ENCODE measurements at regions not wholly inside any gene's neighbourhood (a gene's known extent, or its start where the extent isn't known, plus 50 kb on each side); places are given as distances from the start of the nearest gene placed in this dataset.
"Not testable (repeated sequence)": the region's sequence is repeated elsewhere in the genome, so short reads cannot be mapped to it uniquely, and the experiment has no call there.

DNA sequence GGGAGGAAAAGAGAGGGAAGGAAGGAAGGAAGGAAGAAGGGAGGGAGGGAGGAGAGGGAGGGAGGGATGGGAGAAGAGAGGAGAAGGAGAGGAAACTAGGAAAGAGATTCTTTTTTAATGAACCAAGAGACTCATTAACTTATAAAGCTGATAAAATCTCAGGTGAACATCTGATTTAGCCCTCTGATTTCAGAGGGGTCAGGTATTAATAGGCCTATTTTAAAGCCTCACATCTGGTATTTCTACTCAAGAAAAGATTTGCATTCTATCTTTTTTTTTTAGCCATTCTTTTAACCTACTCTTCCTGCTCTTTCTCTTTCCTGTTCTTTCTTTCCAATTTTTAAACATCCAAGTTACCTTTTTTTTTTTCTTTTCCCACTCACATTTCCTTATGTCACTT lies 103.3 kb upstream of the CPEB2 start:
- no peak for DNase-seq

DNA sequence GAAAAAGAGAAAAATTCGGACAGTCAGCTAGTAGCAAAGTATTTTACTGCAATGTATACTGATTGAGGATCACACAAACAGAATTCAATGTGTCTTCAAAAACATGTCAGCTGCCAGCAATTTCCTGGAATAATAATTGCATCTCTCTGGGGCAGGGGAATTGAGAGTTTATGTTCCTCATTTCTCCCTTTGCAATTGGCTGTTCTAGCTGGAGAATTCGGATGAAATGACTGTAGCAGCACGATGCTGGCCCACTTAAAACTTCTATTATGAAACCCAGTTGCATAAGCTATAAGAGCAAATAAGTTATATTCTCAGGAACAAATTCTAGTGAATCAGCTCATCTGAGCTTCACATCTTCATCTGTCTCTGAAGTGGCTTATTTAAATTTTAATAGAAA lies 99.9 kb upstream of the CPEB2 start:
- no peak for DNase-seq

DNA sequence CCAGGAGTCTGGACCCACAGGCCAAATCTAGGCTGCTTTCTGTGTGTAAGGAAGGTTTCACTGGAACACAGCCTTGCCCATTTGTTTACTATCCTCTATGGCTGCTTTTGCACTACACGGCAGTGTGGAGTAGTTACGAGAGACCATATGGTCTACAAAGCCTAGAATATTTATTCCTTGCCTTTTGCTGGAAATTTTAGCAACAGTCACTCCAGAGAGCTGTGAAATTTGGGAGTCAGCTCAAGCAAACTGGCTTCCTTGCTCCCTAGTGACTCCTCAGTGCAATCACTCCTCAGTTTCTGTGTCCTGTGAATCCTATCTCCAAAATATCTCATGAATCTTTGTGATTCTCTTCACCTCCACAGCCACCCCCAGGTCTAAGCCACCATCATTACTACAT lies 99.0 kb upstream of the CPEB2 start:
- no peak for DNase-seq

DNA sequence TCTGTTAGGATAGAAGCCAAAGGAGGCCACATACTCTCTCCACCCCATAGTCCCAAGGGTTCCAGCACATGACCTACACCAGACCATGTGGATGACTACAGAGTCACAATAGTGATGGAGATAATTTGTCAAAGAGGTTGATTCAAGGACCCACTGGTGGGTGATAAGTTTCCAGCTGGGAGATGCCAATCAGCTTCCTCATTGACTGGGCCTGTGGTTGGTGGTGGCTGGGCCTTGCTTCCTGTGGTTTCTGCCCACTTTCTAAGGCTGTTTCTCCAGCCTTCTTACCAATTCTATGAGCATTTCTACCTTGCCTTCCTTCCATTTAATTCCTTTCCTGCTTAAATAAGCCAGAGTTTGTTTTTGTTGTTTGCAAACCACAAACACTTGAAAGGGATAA lies 95.5 kb upstream of the CPEB2 start:
- no peak for DNase-seq

DNA sequence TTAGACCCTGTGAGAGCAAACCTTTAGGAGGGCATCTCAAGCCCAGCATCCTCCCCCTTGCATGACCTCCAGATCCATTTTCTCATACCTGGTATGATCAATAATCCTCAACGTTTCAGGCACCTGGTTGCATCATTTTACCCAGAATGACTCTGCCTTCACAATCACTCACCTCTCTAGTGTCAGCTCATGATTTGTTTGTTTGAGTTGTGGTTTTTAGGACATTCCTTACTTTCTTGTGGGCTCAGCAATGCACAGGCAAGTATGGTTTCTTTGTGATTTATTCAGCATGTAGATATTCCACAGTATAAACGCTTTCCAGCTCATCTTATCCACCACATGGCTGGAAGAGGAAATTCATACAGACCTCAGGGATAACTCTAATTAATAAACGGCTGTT lies 93.6 kb upstream of the CPEB2 start:
- DNase-seq: no peak

DNA sequence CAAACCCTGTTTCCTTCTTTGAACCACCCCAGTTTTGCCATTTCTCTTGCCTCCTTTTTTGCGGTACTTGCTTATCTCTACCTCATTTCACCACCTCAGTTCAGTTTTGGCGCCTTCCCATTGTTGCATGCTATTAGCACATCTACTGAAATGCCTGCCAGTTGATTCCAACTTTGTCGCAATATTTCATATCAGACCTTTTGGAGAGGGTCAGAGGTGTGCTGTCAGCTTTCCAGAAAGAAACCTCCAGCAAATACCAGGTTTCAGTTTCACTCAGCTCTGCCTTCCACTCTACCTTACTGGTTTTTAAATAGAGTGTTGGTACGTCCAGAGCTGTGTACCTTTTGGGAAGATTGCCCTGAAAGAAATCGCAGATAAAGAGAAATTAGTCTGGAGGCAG lies 91.9 kb upstream of the CPEB2 start:
- no peak for DNase-seq

DNA sequence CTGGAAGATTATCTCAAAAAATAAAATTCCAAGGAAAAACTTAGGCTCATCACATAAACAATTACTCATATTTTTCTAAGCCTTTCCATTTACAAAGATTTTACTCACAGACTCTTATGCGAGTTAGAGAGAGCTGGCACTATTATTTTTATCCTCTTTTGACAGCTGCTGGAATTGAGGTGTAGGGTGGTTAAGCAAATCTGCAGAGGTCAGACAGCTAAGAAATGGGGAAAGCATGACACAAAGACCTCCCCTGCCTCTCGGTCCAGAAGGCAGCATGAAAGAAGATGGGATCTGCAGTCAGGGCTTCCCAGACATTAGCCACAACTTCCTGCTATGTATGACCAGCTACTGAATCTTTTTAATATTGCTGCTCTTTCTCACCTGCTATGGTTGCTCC lies 89.9 kb upstream of the CPEB2 start:
- DNase-seq: no peak

DNA sequence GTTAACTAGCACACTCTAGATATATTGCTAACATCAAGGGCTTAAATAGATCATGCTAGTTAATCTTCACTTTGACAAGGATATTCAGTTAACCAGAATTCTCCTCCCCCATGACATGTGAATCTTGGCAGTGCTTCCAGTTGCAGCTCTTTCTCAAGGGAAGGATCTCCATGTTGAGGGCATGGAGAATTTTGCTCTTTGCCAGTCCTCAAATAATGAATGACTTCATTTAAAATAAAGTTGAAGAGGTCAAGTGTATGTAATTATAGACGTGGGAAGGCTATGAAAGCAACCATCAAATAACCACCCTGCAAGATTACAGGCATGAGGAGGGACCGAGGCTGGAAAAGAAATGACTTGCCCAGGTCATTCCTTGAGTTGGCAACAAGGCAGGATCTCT lies 87.3 kb upstream of the CPEB2 start:
- DNase-seq: no peak

DNA sequence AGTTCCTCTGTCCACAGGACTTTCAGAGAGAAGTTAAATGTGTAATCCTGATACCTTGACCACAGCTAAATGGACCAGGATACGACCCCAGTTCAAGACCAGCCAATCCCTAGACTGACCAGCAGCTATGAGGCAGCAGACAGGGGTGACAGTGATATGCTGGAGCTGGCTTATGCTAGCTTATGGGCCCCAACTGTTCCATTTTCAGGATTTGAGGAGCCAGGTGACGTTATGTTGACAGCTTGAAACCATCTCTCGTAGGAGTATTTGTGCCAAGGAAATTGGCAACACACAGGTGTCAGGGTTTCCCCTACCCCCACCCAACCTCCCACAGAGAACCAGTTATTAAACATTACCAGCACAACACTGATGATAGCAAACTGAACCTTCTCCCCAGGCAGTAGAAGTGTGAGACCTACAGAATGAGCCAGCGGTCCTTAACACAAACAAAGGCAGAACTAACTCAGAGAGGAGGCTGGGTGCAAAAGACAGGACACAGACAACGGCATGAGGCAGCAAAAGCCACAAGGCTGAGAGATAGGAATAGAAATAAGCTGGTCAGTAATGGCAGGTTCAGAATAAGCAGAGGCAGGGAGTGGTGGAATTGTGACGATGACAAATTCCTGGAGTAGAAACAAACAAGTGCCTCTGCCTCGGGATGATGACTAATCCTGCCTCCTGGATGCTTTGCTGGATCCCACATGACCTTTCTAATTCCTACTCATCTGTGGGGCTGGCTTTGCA lies 85.6 kb upstream of the CPEB2 start:
- no peak for DNase-seq

DNA sequence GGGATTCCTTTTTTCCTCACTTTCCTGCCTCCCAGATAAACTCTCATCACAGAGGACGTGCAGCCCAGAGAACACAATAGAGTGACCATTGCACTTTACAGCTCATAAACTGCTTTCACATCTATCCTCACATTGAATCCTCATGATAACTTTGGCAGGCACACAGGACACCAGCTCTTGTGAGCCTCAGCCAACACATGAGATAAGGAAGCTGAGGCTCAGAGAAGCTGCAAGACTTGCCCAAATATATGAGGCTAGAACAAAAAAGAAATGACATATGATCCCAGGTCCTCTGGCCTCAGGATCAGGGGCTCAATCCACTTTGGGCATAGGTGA lies 85.0 kb upstream of the CPEB2 start:
- DNase-seq: no peak

DNA sequence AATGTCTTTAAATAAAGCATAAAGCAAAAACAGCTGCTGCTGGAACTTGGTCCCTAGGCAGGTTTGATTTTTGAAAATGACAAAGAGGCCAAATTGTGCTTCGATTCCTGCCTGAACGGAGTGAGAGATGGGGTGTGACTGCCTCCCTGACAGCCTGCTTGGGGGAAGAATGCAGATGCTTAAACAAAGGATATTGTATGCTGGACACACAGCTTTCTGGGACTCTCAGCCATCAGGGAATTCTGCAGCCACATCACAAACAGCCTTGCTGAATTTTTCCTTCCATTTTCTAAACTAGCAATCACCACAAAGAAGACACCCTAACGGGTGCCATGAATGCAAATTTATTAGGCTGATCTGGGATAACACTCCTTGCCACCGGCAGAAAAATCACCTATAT lies 83.9 kb upstream of the CPEB2 start:
- DNase-seq: no peak

DNA sequence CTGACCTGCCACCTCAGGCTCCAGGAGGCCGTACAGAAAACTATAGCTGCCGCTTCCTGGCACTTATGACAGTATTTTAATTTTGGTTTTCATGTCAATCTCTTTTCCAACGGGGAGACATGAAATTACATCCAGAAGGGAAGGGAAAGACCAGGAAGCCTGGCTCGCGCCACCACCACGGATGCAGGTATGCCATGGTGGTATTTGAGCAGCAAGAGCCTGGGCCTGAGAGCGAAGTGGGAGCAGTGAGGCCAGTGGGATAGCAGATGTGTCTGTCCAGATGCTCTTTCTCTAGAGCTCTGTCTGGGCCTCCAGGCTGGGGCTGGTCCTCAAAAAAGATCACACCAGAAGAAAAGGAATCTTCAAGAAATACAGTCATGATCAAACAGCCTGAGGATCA lies 82.5 kb upstream of the CPEB2 start:
- no peak for DNase-seq

DNA sequence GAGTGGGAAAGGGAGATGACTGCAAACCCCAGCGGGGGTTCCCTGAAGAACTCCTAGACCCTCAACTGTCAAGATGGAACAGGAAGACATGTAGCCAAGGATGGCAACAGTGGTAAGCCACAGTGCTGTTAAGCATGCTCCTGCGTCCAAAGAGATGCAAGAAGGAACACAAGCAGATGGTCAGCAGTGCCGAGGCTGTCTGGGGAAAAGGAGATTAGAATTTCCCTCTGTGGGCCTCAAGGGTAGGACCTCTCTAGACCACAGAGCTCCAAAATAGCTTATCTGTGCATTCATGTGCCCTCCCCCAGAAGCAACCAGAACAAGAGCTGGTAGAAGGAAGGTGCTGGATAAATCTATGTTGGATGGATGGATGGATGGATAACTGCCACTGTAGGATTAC lies 82.0 kb upstream of the CPEB2 start:
- DNase-seq: peak; percentile 16

DNA sequence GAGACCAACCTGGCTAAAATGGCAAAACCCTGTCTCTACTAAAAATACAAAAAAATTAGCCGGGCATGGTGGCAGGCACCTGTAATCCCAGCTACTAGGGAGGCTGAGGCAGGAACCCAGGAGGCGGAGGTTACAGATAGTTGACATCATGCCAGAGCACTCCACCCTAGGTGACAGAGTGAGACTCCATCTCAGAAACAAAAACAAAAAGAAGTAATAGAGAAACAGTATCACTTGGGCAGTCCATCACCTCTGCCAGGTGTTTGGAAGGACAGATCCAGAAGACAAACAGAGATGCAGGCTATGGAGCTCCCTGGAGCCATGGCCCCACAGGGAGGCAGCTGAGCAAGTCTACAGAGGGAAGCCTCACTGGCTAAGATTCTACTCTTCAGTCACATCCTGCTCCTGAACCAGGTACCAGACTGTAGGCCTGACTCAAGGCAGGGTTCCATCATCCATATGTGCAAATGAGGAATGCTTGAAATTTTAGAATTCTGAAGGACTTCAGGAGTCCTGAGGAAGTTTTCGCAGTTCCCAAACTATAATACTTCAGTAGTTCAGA lies 81.4 kb upstream of the CPEB2 start:
- no peak for DNase-seq

DNA sequence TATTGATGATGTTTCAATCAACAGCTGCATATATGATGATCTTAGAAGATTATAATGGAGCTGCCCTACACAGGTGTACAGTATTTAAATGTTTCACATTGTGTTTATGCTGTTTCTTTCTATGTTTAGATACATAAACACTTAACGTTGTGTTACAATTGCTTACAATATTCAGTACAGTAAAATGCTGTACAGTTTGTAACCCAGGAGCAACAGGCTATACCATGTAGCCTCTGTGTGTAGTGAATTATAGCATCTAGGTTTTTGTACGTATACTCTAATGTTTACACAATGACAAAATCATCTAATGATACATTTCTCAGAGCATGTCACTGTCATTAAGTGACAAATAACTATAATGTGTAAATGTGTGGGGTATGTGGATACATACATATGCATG lies 80.5 kb upstream of the CPEB2 start:
- not testable (repeated sequence) for DNase-seq

DNA sequence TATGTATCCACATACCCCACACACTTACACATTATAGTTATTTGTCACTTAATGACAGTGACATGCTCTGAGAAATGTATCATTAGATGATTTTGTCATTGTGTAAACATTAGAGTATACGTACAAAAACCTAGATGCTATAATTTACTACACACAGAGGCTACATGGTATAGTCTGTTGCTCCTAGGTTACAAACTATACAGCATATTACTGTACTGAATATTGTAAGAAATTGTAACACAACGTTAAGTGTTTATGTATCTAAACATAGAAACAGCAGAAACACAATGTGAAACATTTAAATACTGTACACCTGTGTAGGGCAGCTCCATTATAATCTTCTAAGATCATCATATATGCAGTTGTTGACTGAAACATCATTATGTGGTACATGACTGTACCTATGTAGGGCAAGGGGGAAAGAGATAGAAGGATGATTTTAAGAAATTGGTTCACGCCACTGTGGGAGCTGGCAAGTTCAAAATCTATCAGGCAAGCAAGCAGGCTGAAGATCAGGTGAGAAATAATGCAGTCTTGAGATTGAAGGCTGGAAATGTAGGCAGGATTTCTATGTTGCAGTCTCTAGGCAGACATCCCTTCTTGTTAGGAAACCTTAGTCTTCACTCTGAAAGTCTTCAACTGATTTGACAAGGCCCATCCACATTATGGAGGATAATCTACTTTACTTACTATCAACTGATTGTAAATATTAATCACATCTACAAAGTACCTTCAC lies 78.0 kb upstream of the CPEB2 start:
- DNase-seq: no peak

DNA sequence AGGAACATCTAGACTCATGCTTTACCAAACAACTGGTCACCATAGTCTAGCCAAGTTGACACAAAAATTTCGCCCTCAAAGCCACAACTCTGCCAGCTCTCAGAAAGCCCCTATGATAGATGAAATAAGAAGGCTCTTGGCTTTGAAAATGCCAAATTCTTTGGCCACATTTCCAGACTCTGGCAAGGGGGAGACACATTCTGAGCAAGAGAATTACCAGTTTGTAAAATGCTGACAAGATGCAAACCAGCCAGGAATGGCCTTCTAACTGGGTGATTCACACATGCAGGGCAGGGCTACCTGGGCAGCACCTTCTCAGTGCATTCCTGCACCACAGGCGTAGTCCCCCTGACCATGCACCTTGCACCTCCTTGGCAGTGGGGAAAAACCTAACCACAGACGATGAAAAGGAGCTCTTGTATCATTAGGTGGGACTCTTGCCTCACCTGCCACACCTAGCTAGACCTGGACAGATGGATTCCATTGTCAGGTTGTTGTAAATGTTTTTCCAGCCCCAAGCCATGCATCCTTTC lies 77.4 kb upstream of the CPEB2 start:
- no peak for DNase-seq

DNA sequence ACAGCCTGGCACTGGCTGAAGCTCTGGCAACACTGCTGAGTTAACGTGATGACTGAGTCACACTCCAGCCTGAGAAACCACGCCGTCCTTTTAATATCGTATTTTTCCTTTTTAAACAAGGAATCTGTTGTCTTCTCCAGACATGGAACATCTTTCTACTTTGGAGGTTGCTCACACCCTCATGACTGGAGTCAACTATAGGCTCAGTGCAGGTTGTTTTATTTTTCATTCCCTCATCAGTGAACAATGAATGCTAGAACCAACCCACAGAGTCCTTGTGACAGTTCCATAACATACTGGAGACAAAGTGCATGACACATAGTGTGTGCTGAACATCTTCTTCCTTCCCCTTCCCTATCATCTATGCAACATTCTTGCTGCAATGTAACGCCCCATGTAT lies 76.8 kb upstream of the CPEB2 start:
- DNase-seq: no peak

DNA sequence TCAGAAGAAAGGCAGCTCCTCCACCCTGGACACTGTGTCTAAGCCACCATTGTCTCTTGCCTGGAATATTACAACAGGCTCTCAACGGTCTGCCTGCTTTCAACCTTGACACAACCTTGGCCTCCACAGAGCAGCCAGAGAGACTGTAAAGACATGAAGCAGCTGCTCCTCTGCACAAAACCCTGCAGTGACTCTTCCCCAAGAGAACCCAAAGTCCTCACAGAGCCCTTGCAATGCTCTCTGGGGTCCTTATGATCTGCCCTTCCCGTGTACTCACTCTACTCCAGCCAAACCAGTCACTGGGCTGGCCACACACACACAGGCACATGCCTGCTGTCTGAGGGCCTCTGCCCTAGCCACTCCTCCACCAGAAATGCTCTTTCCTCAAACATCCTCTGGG lies 75.9 kb upstream of the CPEB2 start:
- DNase-seq: no peak

DNA sequence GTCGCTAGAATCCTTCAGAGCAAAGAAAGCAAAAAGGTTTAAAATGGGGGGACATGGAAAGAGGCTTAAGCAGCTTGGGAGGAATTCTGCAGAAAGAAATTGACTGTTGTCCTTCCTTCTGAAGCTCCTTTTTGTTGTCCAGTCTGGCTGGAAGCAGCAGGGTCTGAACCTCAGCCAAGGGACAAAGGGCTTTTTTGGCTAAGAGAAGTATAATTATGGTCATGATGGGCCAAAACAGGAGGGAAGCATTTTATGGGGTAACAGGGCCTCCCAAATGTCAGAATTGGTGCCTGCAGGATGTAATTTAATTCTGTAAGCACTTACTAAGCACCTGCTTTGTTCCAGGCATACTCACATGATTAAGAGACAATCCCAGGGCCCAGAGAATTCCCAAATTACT lies 74.2 kb upstream of the CPEB2 start:
- DNase-seq: no peak

DNA sequence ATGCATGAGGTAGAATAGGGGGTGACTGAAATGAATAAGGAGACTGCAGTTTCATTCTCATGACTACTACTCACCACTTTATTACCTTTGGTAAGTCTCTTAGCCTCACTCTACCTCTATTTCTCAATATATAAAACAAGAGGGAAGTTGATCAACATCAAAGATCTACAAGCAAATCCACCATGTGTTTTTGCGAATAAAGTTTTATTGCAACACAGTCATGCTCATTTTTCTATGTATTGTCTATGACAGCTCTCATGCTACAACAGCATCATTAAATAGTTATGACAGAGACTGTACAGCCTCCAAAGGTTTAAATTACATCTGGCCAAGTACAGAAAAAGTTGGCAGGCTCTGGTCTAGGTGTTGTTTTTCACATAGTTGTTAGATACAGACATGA lies 72.6 kb upstream of the CPEB2 start:
- no peak for DNase-seq

DNA sequence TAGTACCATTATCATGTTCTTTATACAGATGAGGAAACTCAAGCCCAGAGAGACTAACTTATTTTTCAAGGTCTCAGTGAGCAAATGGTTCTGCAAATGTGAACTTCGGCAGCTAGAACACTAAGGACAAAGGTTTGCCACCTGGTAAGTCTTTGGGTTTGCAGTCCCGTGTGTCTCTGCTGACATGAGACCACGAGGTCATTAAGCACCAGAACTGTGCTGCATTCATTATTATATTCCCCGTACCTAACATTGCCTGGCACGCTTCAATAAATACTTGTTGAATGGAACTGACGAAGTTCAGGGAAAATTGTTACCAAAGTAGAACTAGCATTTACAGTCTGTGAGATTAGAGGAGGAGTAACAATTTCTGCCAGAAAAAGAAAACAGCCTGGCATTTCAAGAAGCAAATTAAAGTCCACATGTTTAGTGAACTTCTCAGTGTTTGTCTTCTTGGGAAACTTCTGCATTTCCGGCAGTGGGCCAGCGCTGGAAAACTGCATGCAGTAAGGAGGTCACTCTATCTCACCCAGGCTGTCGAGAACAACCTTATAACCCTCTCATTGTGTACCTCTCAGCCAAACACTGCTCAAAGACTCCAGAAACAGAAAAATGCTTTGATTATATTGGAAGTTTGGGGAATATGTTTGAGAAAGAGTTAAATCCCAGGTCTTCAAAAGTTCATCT lies 67.4 kb upstream of the CPEB2 start:
- no peak for DNase-seq

DNA sequence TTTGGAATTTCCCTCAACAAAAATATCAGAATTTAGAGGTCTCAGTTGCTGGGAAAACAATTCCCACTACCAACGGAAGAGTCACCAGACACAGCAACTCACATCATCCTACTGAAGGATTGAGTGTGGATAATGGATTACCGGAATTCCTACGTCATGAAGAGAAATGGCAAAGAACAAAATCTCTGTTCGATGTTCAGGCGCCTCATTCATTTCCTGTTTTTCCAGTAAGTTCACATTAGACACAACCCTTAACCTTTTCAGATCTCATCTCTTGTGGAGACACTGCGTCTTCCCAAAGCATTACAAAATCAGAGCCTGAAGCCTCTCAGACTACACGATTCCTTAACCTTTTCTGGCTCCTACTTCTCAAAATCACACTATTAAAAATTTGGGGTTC lies 58.5 kb upstream of the CPEB2 start:
- DNase-seq: no peak

DNA sequence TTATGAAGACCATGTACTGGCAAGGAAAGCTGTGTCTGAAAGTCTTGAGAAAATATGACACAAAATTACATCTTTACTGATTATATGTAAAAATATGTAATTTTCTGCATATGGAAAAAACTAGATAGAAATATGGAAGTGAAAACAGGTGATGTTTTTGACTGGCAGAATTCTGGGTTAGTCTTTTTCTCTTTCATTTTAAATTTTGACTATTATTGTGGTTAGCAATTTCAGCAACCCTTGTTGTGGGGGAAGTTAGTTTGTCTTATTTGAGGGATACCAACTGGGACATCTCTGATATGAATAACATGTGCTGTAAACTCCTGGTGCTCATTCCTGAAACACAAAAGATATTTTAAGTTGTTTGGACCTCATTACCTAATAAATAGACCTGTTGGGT lies 49.9 kb upstream of the CPEB2 start:
- DNase-seq: no peak

Data from NCI-H82 (cell line).